H9 (cell line): ENCODE measurements at regions not wholly inside any gene's neighbourhood (a gene's known extent, or its start where the extent isn't known, plus 50 kb on each side); places are given as distances from the start of the nearest gene placed in this dataset.

Experiments used
- DNase-seq: peaks from one replicate; pipeline ENCODE4 v3.0.0-alpha.2; 2017
- H2AFZ ChIP-seq: one replicate; pipeline ENCODE4 v1.6.1; 2013; ENCODE audit warnings: mild to moderate bottlenecking, low read length, control low read depth, moderate library complexity
- H2AK5ac ChIP-seq: 2 replicates; pipeline ENCODE4 v1.6.1; 2013; ENCODE audit warnings: low read length, control low read depth, mixed read lengths; ENCODE audit not compliant: insufficient read length
- H2BK120ac ChIP-seq: one replicate; pipeline ENCODE4 v1.6.1; 2013; ENCODE audit warnings: low read depth, mild to moderate bottlenecking, low read length, control low read depth, inconsistent platforms; ENCODE audit not compliant: poor library complexity, severe bottlenecking
- H2BK12ac ChIP-seq: 2 replicates; pipeline ENCODE4 v1.6.1; 2013; ENCODE audit warnings: low read length, control low read depth, mixed read lengths, low read depth; ENCODE audit not compliant: insufficient read length
- H2BK15ac ChIP-seq: 2 replicates; pipeline ENCODE4 v1.6.1; 2013; ENCODE audit warnings: low read depth, low read length, control low read depth
- H2BK20ac ChIP-seq: one replicate; pipeline ENCODE4 v1.6.1; 2013; ENCODE audit warnings: low read depth, mild to moderate bottlenecking, low read length, control low read depth, inconsistent platforms; ENCODE audit not compliant: poor library complexity, severe bottlenecking
- H2BK5ac ChIP-seq: 2 replicates; pipeline ENCODE4 v1.6.1; 2013; ENCODE audit warnings: low read length, control low read depth, mixed read lengths; ENCODE audit not compliant: insufficient read length
- H3K14ac ChIP-seq: 2 replicates; pipeline ENCODE4 v1.6.1; 2013; ENCODE audit warnings: low read length, control low read depth; ENCODE audit not compliant: insufficient read depth
- H3K18ac ChIP-seq: 2 replicates; pipeline ENCODE4 v1.6.1; 2013; ENCODE audit warnings: low read depth, mild to moderate bottlenecking, mixed read lengths, low read length, control low read depth; ENCODE audit not compliant: insufficient read length
- H3K23ac ChIP-seq: 2 replicates; pipeline ENCODE4 v1.6.1; 2013; ENCODE audit warnings: low read length, control low read depth, mixed read lengths, low read depth; ENCODE audit not compliant: insufficient read length
- H3K23me2 ChIP-seq: 2 replicates; pipeline ENCODE4 v1.6.1; 2013; ENCODE audit warnings: low read depth, mild to moderate bottlenecking, mixed read lengths, low read length, control low read depth; ENCODE audit not compliant: insufficient read length, poor library complexity, severe bottlenecking
- H3K27ac ChIP-seq: 2 replicates; pipeline ENCODE4 v1.5.1; 2013; ENCODE audit warnings: low read length, control low read depth, mixed read lengths, low read depth; ENCODE audit not compliant: insufficient read length
- H3K27me3 ChIP-seq: 2 replicates; pipeline ENCODE4 v1.6.1; 2013; ENCODE audit warnings: low read length, control low read depth, inconsistent platforms; ENCODE audit not compliant: insufficient read depth
- H3K4ac ChIP-seq: 2 replicates; pipeline ENCODE4 v1.6.1; 2013; ENCODE audit warnings: low read depth, mild to moderate bottlenecking, control low read depth, inconsistent platforms, low read length, moderate library complexity
- H3K4me1 ChIP-seq: 2 replicates; pipeline ENCODE4 v1.6.1; 2013; ENCODE audit warnings: low read length, control low read depth, inconsistent platforms; ENCODE audit not compliant: insufficient read depth
- H3K4me2 ChIP-seq: 2 replicates; pipeline ENCODE4 v1.6.1; 2013; ENCODE audit warnings: low read length, control low read depth, mixed read lengths; ENCODE audit not compliant: insufficient read length, insufficient read depth
- H3K56ac ChIP-seq: 2 replicates; pipeline ENCODE4 v1.6.1; 2013; ENCODE audit warnings: low read depth, mild to moderate bottlenecking, mixed read lengths, low read length, control low read depth; ENCODE audit not compliant: insufficient read length
- H3K79me1 ChIP-seq: 2 replicates; pipeline ENCODE4 v1.6.1; 2013; ENCODE audit warnings: low read depth, mild to moderate bottlenecking, moderate library complexity, low read length, control low read depth, inconsistent platforms; ENCODE audit not compliant: insufficient read depth, poor library complexity, severe bottlenecking
- H3K79me2 ChIP-seq: 2 replicates; pipeline ENCODE4 v1.6.1; 2013; ENCODE audit warnings: low read length, control low read depth, inconsistent platforms; ENCODE audit not compliant: insufficient read depth
- H3K9ac ChIP-seq: 2 replicates; pipeline ENCODE4 v1.6.1; 2013; ENCODE audit warnings: low read length, control low read depth, mixed read lengths; ENCODE audit not compliant: insufficient read length; ENCODE audit errors: extremely low read depth
- H3K9me3 ChIP-seq: one replicate; pipeline ENCODE4 v1.6.1; 2013; ENCODE audit warnings: low read depth, low read length, inconsistent platforms; ENCODE audit not compliant: control insufficient read depth
- H3T11ph ChIP-seq: one replicate; pipeline ENCODE4 v1.6.1; 2013; ENCODE audit warnings: mild to moderate bottlenecking, low read length, control low read depth, inconsistent platforms
- H4K20me1 ChIP-seq: one replicate; pipeline ENCODE4 v1.6.1; 2013; ENCODE audit not compliant: control insufficient read depth, insufficient read length, insufficient read depth
- H4K5ac ChIP-seq: 2 replicates; pipeline ENCODE4 v1.6.1; 2013; ENCODE audit warnings: low read depth, mild to moderate bottlenecking, mixed read lengths, low read length, control low read depth; ENCODE audit not compliant: insufficient read length
- H4K8ac ChIP-seq: replicated peaks from 2 replicates; pipeline ENCODE4 v1.6.1; 2013; ENCODE audit warnings: low read length, control low read depth, mixed read lengths, low read depth; ENCODE audit not compliant: insufficient read length
- H4K91ac ChIP-seq: 2 replicates; pipeline ENCODE4 v1.6.1; 2013; ENCODE audit warnings: low read depth, mild to moderate bottlenecking, moderate library complexity, mixed read lengths, low read length, control low read depth; ENCODE audit not compliant: insufficient read length
- H3K27ac Mint-ChIP-seq, 3 experiments: 2 replicates in 2 of 3; 3 replicates in 1 of 3; pipeline ENCODE4 v1.8.0; 2020 to 2021; ENCODE audit warnings: mixed read lengths in 3 of 3, mild to moderate bottlenecking in 1 of 3, moderate library complexity in 1 of 3
- H3K27me3 Mint-ChIP-seq: 2 replicates; pipeline ENCODE4 v1.8.0; 2021; ENCODE audit warnings: low read depth, mild to moderate bottlenecking, moderate library complexity, mixed read lengths
- H3K36me3 Mint-ChIP-seq, 3 experiments: 2 replicates in 2 of 3; 3 replicates in 1 of 3; pipeline ENCODE4 v1.8.0; 2020 to 2021; ENCODE audit warnings: low read depth in 3 of 3, mixed read lengths in 3 of 3; ENCODE audit not compliant: insufficient read depth in 1 of 3
- H3K4me1 Mint-ChIP-seq, 2 experiments: 2 replicates each; pipeline ENCODE4 v1.8.0; 2020; ENCODE audit warnings: mixed read lengths in 2 of 2
- H3K4me3 Mint-ChIP-seq, 2 experiments: 2 replicates in 1 of 2; 3 replicates in 1 of 2; pipeline ENCODE4 v1.8.0; 2020 to 2021; ENCODE audit warnings: mild to moderate bottlenecking in 2 of 2, mixed read lengths in 2 of 2, moderate library complexity in 1 of 2
- H3K9me3 Mint-ChIP-seq, 2 experiments: 2 replicates in 1 of 2; 3 replicates in 1 of 2; pipeline ENCODE4 v1.8.0; 2020; ENCODE audit warnings: mild to moderate bottlenecking in 2 of 2, mixed read lengths in 2 of 2, moderate library complexity in 1 of 2
- CTCF ChIP-seq: fragments of 200-600 bp; sonication (generic); conservative IDR thresholded peaks from 3 replicates; pipeline ENCODE4 v1.8.0; 2021; ENCODE audit warnings: antibody characterized with exemption, mild to moderate bottlenecking
- WGBS: extraction: QIAGEN DNeasy Blood & Tissue Kit; methylation state at CpG from one replicate; pipeline ENCODE4 v1.1.7; 2013; ENCODE audit warnings: missing lambda C conversion rate, low lambda C conversion rate, mixed read lengths; ENCODE audit not compliant: insufficient read length; ENCODE audit errors: extremely low coverage; 5-methylcytosine and 5-hydroxymethylcytosine counted together

- Histone ChIP-seq H2BK12ac (no peak overlapping the region), H3K23me2 (no peaks in the 10 kb centered on the region), H2AK5ac (no peak overlapping the region), H4K91ac (no peak overlapping the region), H3K9ac (no peak overlapping the region), H3K4ac (no peak overlapping the region), H3K4me1 (no peaks in the 10 kb centered on the region), H3K4me2 (no peak overlapping the region), H3K79me1 (no peaks in the 10 kb centered on the region), H2BK5ac (no peak overlapping the region), H3K9me3 (peaks cover 9% of the 10 kb centered on the region), H2AFZ (no peak overlapping the region), H2BK120ac (no peak overlapping the region), H4K20me1 (no peaks in the 10 kb centered on the region), H3K56ac (no peak overlapping the region), H3T11ph (no peak overlapping the region), H3K14ac (no peak overlapping the region), H3K18ac (no peak overlapping the region), H4K8ac (no peak overlapping the region), H3K23ac (no peak overlapping the region), H4K5ac (no peak overlapping the region), H2BK20ac (no peak overlapping the region), H3K79me2 (no peaks in the 10 kb centered on the region), H3K27ac (no peak overlapping the region), H3K27me3 (no peaks in the 10 kb centered on the region), H2BK15ac (no peak overlapping the region)
- H3K4me1 Mint-ChIP-seq, result no peaks in the 10 kb centered on the region
- DNase-seq, result no peak
- H3K27ac Mint-ChIP-seq, result no peak overlapping the region
- TF ChIP-seq CTCF, result no peak
- H3K9me3 Mint-ChIP-seq, result peaks cover 11 to 13% of the 10 kb centered on the region in 2 experiments
- peaks cover 0 to 8% (median 5%) of the 10 kb centered on the region in 3 experiments; a peak in 5 of 7 replicates for H3K36me3 Mint-ChIP-seq
- no peaks in the 10 kb centered on the region for H3K27me3 Mint-ChIP-seq
- WGBS, result no CpG with 5 or more reads among the region's 2 CpGs
- H3K4me3 Mint-ChIP-seq, result no peak overlapping the region
Observed at GRCh38 chr7:80040335-80040734, 94.3 kb upstream of the GNAI1 start.
